ENCODE measurements at regions not wholly inside any gene's neighbourhood (a gene's known extent, or its start where the extent isn't known, plus 50 kb on each side); places are given as distances from the start of the nearest gene placed in this dataset.

DNA sequence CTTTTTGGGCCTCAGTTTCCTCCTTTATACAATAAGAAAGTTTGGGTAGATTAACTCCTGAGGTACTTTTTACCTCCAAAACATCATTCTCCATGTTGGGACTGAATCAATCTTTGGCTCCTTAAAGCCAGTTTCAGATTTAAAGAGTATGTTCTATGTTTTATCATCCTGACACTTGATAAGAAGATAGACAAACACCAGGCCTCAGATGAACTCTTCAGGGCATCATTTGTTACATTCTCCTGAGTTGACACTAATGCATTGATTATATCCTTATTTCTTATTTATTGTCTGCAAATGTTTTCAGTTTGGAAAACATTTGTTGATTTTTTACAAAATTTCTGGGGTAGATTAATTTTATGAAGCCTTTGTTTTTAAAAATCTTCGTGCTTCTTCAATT, 102.7 kb upstream of the CCSER1 start:
- TF ChIP-seq, protein P1, sequence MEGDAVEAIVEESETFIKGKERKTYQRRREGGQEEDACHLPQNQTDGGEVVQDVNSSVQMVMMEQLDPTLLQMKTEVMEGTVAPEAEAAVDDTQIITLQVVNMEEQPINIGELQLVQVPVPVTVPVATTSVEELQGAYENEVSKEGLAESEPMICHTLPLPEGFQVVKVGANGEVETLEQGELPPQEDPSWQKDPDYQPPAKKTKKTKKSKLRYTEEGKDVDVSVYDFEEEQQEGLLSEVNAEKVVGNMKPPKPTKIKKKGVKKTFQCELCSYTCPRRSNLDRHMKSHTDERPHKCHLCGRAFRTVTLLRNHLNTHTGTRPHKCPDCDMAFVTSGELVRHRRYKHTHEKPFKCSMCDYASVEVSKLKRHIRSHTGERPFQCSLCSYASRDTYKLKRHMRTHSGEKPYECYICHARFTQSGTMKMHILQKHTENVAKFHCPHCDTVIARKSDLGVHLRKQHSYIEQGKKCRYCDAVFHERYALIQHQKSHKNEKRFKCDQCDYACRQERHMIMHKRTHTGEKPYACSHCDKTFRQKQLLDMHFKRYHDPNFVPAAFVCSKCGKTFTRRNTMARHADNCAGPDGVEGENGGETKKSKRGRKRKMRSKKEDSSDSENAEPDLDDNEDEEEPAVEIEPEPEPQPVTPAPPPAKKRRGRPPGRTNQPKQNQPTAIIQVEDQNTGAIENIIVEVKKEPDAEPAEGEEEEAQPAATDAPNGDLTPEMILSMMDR (IDR thresholded peaks at IDR 0.05 in 2 of 3, conservative IDR thresholded peaks at IDR 0.05 in 1 of 3; ENCODE audit: borderline replicate concordance in 1 of 3, insufficient read depth in 1 of 3, low read depth in 2 of 3, low read length in 2 of 3), result no peak
- TF ChIP-seq SRF (IDR thresholded peaks at IDR 0.05; ENCODE audit: low read depth), result no peak
- TF ChIP-seq POLR2AphosphoS5 (IDR thresholded peaks at IDR 0.05; ENCODE audit: low read depth, low read length), result no peak
- TF ChIP-seq EGR1 (IDR thresholded peaks at IDR 0.05; ENCODE audit: low read depth), result no peak
